ENCODE measurements at regions not wholly inside any gene's neighbourhood (a gene's known extent, or its start where the extent isn't known, plus 50 kb on each side); places are given as distances from the start of the nearest gene placed in this dataset.

- no peak overlapping the region for H3K9ac ChIP-seq (ENCODE audit: low read depth in 2 of 2, low read length in 2 of 2)
- no peaks in the 10 kb centered on the region for H3K4me1 ChIP-seq
- intact Hi-C loops (cut with DNase I) = no loop called here
- DNase-seq = no peak
- no peak for TF ChIP-seq CTCF (IDR thresholded peaks at IDR 0.05)
- H3K27ac ChIP-seq = no peak overlapping the region
- H3K4me3 ChIP-seq = no peak overlapping the region
- H3K36me3 ChIP-seq = no peaks in the 10 kb centered on the region
- no peaks in the 10 kb centered on the region for H3K9me3 ChIP-seq
- H3K27me3 ChIP-seq = no peaks in the 10 kb centered on the region
Measured at GRCh38 chr14:101505236-101505970, 55.9 kb upstream of the DIO3 start.

GRCh38 chr14:101506211-101506925 lies 54.9 kb upstream of the DIO3 start:
- Histone ChIP-seq H3K4me3 (no peak overlapping the region), H3K36me3 (no peaks in the 10 kb centered on the region), H3K27ac (no peak overlapping the region), H3K9ac (ENCODE audit: low read depth in 2 of 2, low read length in 2 of 2) (no peak overlapping the region), H3K27me3 (no peaks in the 10 kb centered on the region), H3K9me3 (no peaks in the 10 kb centered on the region), H3K4me1 (no peaks in the 10 kb centered on the region)
- no peak for TF ChIP-seq CTCF (IDR thresholded peaks at IDR 0.05)
- intact Hi-C loops (cut with DNase I) = no loop called here
- no peak for DNase-seq

- no peaks in the 10 kb centered on the region for H3K27me3 ChIP-seq
- TF ChIP-seq CTCF (IDR thresholded peaks at IDR 0.05) = no peak
- no peaks in the 10 kb centered on the region for H3K4me1 ChIP-seq
- no peak overlapping the region for H3K27ac ChIP-seq
- H3K9me3 ChIP-seq = no peaks in the 10 kb centered on the region
- intact Hi-C loops (cut with DNase I) = no loop called here
- H3K9ac ChIP-seq (ENCODE audit: low read depth in 2 of 2, low read length in 2 of 2) = no peak overlapping the region
- H3K4me3 ChIP-seq = no peak overlapping the region
- no peaks in the 10 kb centered on the region for H3K36me3 ChIP-seq
- DNase-seq = no peak
Measured at GRCh38 chr14:101506926-101507835, 54.1 kb upstream of the DIO3 start.

- no peaks in the 10 kb centered on the region for H3K4me1 ChIP-seq
- H3K9ac ChIP-seq (ENCODE audit: low read depth in 2 of 2, low read length in 2 of 2) = no peak overlapping the region
- no peak overlapping the region for H3K27ac ChIP-seq
- intact Hi-C loops (cut with DNase I) = no loop called here
- no peaks in the 10 kb centered on the region for H3K27me3 ChIP-seq
- no peak for TF ChIP-seq CTCF (IDR thresholded peaks at IDR 0.05)
- H3K36me3 ChIP-seq = no peaks in the 10 kb centered on the region
- H3K4me3 ChIP-seq = no peak overlapping the region
- H3K9me3 ChIP-seq = no peaks in the 10 kb centered on the region
- no peak for DNase-seq
Measured at GRCh38 chr14:101507836-101508150, 53.5 kb upstream of the DIO3 start.

- no peaks in the 10 kb centered on the region for H3K4me1 ChIP-seq
- H3K4me3 ChIP-seq = no peak overlapping the region
- intact Hi-C loops (cut with DNase I) = no loop called here
- no peaks in the 10 kb centered on the region for H3K36me3 ChIP-seq
- DNase-seq = no peak
- no peak overlapping the region for H3K9ac ChIP-seq (ENCODE audit: low read depth in 2 of 2, low read length in 2 of 2)
- no peak overlapping the region for H3K27ac ChIP-seq
- no peaks in the 10 kb centered on the region for H3K9me3 ChIP-seq
- H3K27me3 ChIP-seq = no peaks in the 10 kb centered on the region
- TF ChIP-seq CTCF (IDR thresholded peaks at IDR 0.05) = no peak
Measured at GRCh38 chr14:101508196-101508947, 52.9 kb upstream of the DIO3 start.

Data from colonic mucosa (tissue), 4 donors.